NCI-H526 treated with DMSO at 0.1 percent for 48 hours (cell line): ENCODE measurements at regions not wholly inside any gene's neighbourhood (a gene's known extent, or its start where the extent isn't known, plus 50 kb on each side); places are given as distances from the start of the nearest gene placed in this dataset.
"Not testable (repeated sequence)": the region's sequence is repeated elsewhere in the genome, so short reads cannot be mapped to it uniquely, and the experiment has no call there.

Experiments
- DNase-seq: peaks from one replicate; lab custom pipeline; 2025; lab: John Stamatoyannopoulos, UW

DNA sequence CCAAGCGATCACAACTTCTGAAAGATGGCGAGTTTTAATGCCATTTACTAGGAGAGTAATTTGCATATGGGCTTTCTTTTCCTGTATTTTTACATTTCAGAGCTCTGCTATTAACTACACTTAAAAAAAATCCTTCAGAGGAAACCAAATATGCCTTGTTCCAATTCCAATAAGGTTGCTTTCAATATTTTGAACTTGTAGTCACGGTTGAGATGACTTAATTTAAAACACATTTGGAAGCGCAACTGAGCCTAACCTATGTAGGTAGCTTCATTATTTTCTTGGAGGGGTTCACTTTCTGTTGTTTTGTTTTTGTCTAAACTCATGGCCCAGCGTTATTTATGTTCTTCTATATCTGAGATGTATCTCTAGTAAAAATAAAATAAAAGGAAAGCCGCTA lies 93.4 kb downstream of the BLID start:
- DNase-seq = no peak

DNA sequence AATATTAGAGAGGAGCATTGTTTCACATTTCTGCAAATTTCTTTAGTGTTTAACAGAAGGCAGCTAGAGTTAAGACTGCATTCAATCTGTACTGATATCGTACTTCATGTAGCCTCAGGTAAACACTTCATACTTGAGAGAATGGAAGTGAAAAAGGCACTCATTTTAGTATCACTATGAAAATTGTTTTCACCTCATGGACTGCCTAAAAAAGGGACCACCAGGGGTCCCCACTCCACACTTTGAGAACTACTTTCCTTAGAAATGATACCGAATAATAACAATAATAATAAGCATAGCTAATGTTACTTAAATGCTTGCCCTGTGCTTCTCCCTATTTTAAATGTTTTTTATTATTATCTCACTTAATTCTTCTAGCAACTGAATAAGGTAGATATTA lies 95.1 kb downstream of the BLID start:
- DNase-seq = no peak

DNA sequence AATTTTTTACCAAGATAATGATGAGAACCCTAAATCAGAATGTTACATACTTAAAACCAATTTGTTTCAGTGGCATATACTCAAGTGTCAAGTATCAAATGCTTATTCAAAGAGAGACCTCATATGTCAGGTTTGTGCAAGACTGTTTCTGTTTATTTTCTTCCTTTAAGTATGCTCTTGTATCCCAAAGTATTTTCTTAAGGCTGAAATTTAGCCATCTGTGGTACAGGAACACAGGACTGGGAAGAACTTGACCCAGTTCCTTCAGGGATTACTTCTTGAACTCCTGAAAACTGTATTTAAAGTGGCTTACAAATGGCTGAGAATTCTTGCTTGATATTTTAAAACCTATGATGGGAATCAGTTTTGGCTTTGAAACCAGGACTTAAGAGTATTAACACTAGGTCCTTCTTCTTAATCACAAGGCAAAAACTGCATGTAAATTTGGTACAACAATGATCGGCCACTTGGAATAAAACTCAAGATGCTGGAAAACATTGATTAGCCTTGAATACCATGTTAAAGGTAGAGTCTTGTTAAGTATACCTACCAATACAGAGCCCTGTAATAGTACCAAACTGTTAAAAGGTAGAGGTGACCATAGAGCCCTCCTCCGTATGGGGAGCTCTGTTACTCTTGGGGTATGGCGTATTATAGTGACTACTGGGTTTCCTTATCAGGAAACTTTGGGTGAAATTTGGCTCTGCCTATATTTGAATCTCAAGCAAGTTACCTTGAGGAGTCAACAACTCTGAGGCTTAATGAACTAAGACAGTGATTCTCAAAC lies 95.9 kb downstream of the BLID start:
- no peak for DNase-seq

DNA sequence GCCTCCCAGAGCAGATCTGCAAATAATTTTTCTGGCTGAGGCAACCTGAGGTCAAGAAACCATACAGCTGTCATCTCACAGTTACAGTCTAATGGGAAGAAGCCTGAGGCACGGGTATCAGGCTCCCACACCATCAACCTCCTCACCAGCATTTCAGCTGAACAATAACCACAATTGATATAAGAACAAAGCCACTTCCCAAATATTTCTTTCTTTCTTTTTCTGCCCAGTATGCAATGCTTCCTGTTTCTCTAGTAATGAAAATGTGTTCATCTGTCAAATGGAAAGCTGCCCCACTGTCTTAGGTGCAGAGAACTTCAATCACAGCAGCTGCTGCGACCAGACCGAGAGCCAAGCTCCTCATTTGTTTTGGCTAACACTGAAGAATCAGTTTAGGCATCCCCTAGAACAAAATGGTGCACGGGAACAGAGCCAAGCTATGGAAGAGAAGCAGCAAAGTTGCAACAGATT lies 108.4 kb downstream of the BLID start:
- DNase-seq = no peak

DNA sequence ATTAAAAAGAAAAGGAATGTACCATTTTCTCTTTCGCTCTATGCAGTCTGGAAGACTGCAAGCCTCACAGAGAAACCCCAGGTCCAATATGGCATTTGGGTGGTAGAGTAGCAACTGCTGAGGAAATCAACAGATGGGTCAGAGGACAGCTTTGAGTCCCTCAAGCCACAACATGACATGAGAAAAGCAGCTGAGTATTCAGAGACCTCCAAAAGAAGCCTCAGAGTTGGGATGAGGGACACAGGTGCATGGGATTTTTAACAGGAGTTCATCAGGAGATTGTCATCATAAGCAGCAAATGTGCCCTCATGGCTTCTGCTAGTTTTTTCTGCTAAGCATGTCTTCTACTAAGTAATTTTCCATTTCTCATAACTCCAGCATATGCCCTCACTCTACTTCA lies 111.6 kb downstream of the BLID start:
- no peak for DNase-seq

DNA sequence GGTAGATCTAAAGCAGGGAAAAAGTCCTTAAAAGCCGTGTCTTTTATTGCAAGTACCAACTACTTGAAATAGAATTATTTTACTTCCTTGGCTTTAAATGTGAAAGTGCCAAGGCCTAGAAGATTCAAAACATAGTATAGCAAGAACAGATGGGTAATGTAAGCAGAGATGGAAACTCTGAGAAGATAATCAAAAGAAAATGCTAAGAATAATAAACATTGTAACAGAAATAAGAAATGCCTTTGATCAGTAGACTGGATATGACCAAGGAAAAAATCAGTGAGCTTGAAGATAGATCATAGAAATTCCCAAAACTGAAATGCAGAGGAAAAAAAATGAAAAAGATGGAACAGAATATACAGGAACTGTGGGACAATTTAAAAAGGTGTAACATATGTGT lies 113.1 kb downstream of the BLID start:
- no peak for DNase-seq

DNA sequence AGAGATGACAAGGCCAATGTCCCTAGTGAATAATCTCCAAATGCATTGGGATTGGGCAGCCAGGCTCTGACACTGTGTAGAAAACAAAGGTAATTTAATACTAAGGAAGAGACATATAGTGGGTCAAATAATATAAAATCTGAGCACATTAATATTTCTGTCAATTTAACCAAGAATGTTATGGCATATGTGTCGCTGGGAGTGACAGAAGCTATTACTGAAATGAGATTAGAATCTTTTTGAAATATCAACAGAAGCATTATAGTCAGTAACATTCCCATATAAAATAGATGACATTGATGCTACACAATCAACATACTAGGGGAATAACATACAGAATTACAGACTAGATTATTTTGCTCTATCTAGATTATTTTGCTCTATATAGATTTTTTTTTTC lies 114.0 kb downstream of the BLID start:
- DNase-seq = no peak

DNA sequence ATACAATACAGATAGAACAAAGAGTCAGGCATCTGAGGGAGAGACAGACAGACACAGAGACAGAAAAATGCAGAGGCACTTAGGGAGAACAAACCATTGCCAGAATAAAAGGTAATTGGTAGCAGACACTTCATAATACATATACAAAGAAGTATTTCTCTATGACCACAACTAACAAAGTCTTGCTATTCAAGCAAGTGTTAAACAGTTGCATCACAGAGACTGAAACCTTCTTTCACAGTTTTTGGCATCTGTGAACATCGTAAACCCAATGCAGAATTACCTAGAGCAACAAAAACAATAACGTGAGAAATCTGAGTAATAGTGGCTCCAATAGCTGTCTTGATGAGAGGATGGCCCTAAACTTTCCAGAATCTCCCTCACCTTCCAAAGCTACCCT lies 116.4 kb downstream of the BLID start:
- DNase-seq = no peak

DNA sequence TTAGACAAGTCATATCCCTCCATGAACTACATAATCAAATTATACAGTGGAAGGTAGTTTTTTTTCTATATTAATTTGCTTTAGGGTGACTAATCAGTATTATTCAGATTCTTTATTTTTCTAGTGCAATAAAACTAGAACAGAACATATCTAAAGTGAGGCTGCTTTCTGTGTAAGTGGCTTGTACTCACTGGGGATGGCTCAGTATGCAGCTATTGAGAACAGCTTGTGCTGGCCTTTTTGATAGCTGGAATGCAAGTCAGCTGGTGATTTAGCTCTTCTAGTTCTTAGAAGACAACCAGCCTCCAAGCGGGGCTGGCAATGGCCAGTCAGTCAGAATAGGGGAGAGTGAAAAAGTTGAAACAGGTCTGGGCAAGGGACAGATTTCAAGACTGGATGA lies 119.4 kb downstream of the BLID start:
- DNase-seq = no peak

DNA sequence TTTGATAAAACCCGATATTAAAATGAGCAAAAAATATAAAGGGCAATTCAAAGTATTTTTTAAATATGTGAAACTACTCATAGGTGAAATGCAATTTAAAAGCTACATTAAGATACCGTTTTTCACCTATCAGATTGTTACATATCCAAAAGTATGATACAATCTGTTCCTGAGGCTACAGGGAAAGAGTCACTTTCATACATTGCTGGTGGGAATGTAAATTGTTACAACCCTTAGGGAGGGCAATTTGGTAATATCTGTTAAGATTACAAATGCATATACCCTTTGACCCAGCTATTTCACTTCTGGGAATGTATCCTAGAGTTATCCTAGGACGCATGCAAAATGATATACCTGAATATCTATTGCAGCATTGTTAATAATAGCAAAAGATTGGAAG lies 132.1 kb downstream of the BLID start:
- DNase-seq = no peak

DNA sequence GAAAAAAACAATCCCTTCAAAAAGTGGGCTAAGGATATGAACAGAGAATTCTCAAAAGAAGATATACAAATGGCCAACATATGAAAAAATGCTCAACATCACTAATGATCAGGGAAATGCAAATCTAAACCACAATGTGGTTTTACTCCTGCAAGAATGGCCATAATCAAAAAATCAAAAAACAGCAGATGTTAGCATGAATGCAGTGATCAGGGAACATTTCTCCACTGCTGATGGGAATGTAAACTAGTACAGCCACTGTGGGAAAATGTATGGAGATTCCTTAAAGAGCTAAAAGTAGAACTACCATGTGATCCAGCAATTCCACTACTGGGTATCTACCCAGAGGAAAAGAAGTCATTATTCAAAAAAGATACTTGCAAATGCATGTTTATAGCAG lies 138.1 kb downstream of the BLID start:
- not testable (repeated sequence) for DNase-seq

DNA sequence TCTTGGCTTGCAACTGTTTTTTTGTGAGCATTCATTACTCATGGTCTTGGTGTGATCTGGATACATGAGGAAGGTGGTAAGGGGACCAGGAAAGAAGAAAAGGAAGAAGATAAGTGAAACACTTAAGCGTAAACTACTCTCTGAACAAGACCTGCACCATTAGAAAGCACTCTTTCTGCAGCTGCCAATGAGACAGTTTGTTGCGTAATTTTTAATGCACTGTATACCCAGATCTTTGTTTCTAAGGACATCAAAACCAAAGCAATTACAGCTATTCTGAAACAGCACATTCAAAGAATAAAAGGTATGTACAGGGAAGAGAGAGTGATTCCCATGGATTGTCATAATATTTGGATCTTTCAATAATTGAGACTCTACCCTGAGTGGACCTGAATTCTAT lies 147.4 kb downstream of the BLID start:
- DNase-seq = no peak

DNA sequence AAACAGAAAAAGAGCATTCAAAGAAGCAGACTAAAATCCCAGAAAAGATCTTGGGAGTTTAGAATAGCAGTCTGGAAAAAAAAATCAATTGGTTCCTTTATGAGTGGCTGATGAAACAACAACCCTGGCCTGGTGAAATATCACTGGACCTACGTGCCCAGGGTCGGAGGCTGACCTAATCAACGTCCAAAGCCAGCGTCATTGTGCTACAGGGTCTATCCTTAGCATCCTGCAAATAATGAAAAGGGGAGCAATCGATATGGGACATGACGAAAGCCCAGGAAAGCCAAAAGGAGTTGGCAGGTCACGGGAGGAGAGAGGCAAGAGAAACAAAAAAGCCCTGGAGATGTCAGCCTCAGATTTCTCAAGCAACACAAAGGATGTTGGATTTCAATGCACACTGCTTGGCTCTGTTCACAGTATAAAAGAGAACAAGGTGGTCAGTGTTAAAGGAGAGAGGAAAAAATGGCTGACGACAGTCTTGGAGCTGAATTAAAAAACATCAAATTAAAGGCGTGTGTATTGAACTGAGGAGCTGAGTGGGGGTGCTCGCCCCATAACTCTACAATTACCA lies 148.8 kb downstream of the BLID start:
- no peak for DNase-seq

DNA sequence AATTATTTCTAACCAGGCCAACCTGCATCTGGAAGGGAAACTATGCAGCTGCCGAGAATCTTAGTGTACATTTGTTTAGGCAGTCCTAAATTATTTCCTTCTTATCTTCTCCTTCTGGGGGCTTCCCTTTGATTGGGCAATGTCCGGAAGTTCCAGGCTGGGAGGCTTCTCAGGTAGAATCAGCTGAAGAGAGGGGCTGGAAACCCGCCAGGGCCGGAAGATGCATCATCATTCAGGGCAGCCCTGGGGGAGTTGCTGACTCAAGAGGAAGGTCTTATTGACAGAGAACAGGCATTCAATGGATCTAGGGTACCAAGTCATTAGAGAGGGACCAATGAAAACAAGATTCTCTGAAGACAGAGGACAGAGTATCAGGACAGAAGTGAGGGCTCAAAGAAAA lies 150.7 kb downstream of the BLID start:
- no peak for DNase-seq

DNA sequence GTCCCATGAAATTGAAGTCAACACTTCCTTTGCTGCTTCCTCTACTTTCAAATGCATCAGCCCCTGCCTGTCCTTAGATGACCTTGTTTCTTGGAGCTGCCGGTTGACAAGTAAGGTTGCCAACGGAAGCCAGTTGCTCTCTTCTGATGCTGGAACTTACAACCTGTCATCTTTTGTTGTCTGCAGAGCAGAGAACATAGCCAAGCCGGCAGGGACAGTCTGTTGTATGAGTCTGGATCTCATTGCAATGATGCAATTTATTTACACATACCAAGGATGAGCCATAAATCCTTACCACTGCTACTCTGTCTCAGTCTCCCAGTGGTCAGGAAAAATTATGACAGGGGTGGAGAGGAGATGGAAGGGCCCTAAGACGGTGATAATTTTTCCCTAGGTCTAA lies 151.4 kb downstream of the BLID start:
- DNase-seq = no peak

DNA sequence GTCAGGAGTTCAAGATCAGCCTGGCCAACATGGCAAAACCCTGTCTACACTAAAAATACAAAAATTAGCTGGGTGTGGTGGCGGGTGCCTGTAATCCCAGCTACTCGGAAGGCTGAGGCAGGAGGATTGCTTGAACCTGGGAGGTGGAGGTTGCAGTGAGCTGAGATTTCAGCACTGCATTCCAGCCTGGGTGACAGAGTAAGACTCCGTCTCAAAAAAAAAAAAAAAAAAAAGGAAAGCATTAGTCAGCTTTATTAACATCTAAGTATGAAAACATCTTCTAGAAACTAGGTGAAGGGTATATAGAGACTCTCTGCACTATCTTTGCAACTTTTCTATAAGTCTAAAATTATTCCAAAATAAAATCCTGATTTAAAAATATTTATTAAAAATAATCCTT lies 152.2 kb downstream of the BLID start:
- not testable (repeated sequence) for DNase-seq

DNA sequence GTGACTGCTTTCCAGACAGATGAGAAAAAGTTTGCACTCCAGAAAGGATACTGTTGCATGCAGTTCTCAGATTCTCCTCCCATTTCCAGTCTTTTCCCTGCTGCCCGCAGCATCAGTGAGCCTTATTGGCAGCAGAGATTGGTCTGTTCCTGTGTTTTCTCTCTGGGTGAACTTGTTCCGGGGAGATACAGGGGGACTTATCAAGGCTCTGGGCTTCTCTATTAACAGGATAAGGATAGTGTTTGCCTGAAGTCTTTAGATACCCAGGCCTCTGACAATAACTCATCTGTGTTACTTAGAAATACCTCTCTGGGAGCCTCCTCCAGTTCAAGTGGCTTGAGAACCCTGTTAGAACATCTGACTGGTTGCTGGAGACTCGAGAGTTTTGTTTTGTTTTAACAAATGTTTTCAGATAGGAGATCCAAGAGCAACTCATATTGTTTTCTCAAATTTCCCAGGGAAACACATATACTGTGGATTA lies 154.7 kb downstream of the BLID start:
- no peak for DNase-seq

DNA sequence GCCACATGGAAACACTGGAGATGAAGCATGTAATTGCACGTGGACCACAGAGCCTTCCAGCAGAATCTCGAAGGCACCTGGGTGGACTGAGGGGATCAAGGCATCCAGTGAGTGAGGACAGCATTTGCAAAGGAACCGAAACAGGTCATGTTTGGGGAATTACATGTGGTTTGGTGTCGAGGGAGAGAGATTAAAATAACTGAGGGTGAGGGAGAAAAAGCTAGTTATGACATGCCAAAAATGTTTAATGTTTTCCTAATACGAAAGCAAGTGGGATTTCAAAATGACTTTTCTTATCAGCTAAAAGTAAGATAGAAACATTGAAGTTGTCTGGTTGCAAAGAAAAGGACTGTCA lies 157.1 kb downstream of the BLID start:
- no peak for DNase-seq

DNA sequence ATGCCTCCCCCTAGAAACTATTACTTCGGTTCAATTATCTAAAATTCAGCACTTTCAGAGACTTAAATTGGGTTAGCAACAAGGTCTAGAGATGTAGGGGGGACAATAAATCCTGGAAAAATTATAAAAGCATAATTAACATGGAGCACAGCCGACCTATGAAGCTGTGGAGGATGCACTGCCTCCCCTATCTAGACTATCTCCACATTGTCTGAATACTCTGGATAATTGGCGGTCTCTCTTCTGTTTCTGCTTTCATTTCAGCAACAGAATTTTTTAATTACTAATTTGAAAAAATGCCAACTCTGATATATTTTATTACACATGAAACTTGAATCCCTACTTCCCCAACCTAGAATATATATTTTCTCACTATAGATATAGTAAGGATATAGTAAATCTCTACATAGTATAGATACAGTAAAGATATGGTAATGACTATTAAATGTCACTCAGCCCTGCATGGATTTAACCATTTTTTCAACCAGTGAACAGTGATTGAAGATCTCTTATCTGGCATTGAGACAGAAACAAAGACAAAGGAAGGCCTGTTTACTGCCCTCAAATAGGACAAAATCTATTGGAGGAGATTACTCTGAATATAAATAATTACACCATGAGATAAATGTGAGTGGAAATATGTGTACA lies 157.6 kb downstream of the BLID start:
- DNase-seq = no peak

DNA sequence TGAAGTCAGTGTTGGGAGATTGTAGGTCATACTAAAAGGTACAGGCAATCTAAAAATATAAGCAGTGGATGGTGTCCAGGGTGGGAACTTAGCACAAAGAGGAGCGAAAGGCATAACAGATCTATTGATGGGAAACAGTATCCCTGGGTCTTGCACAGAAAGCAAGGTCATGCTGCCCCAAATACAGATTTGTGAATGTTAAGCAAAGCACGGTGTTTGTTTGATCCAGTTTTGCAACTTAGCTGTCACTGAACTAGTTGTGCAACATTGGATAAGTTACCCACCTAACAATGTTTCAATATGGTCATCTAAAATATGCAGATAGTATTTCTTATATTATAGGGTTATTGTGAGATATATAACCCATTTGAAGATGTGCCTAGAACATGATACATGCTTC lies 162.9 kb downstream of the BLID start:
- DNase-seq = no peak

DNA sequence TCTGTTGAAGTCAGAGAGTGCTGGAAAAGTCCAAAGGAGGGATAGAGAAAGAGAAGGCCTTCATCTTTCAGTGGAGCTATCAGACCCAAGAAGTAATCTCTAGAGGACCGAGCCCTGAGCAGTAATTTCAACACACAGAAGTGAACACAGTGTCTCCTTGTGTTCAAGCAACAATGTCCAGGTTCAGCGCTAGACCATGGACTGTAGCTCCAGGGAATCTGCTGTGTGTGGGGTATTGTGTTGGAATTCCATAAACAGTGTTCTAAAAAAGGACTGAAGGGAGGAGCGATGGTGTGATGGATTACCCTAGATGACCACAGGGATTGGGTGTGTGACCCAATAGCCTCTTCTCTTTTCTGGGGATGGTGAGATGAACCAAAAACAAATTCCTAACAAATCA lies 165.9 kb downstream of the BLID start:
- no peak for DNase-seq

DNA sequence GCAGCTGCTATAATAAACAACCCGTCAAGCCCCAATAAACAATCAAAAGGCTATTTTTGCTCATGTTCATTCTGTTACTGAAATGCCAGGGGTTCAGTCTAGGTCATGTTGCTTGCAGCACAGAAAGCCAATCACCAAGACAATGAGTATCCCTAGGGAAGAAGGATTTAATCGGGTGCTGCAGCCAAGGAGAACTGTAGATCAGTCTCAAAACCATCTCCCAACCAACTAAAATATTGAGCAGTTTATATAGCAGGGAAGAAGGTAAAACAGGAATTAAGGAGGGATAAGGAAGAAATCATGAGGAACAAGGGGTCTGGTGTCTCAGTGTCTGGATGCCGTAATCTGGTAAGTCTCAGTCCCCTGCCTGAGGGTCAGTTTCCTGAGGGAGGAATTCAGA lies 169.5 kb downstream of the BLID start:
- DNase-seq = no peak

DNA sequence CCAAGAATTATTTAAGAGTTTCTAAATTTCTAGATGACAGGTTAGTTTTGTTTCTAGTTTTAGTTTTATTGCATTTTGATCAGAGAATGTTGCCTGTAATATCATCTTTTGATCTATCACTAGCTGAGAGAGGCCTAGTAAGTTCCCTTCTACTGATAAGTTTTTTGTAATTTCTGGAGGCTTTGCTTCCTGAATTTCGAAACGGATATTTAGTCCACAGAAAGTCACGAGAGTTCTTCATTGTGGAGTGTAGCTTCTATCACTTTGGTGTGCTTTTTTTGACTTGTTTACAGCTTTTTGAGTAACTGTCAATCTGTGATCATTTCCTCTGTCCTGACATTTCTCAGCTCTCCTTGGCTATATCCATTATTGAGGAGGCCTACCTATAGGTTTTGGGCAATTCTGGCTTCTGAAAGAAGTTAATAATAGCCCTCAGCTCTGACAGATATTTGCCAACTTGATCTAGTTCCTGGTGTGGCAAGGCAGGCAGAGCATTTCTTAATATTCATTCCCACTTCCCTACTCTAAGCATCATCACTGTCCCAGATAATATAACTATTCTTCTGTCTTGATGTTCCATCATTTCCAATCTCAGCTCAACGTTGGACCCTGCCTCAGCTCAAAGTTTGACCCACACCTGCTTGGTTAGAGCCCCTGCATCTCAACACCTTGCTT lies 171.3 kb downstream of the BLID start:
- no peak for DNase-seq
